ENCODE measurements at regions not wholly inside any gene's neighbourhood (a gene's known extent, or its start where the extent isn't known, plus 50 kb on each side); places are given as distances from the start of the nearest gene placed in this dataset.

DNA sequence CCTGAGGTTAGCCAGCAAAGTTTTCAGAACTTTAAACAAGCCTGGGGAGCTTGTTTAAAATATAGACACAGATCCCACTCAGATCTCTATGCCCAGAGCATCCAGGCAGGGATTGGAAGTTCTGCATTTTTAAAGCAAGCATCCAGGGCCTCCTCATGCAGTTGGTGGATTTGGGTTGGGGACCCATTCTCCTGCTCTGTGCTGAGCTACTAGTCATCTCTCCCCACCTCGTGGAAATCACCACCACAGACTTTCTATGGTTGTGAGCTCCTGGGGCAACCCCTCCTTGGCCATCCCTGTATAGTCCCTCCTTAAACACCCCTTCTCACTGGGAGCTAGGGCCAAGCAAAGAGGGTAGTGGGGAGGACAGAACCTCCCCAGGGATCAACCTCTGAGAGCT, 73.5 kb upstream of the CASZ1 start:
- Histone ChIP-seq H3K27ac (no peak overlapping the region), H3K4me1 (no peaks in the 10 kb centered on the region), H3K4me3 (no peak overlapping the region), H3K27me3 (no peaks in the 10 kb centered on the region), H3K36me3 (no peaks in the 10 kb centered on the region), H3K9me3 (no peaks in the 10 kb centered on the region)
- TF ChIP-seq CTCF (IDR thresholded peaks at IDR 0.05): no peak
- DNase-seq: no peak
- FAIRE-seq: no peak
- ATAC-seq: no peak
- WGBS, 2 donors: 7 to 48% methylated on average over 1 of the region's 1 CpG
- intact Hi-C loops (cut with DNase I): loop anchor here (5.0 to 10.0 kb wide), 3 partner anchors 335 to 363 kb away; no protein-coding TSS in a partner anchor

- FAIRE-seq: no peak
Observed at GRCh38 chr1:10870493-10871096, 74.1 kb upstream of the CASZ1 start.

GRCh38 chr1:10873189-10873588, 76.7 kb upstream of the CASZ1 start:
- Histone ChIP-seq H3K4me3 (no peak overlapping the region), H3K36me3 (no peaks in the 10 kb centered on the region), H3K4me1 (no peaks in the 10 kb centered on the region), H3K9me3 (no peaks in the 10 kb centered on the region), H3K27ac (no peak overlapping the region), H3K27me3 (no peaks in the 10 kb centered on the region)
- intact Hi-C loops (cut with DNase I): no loop called here
- WGBS, 2 donors: 71 to 79% methylated on average over 6 of the region's 6 CpGs
- no peak for TF ChIP-seq CTCF (IDR thresholded peaks at IDR 0.05)
- no peak for FAIRE-seq
- peak in 1 of 6 donors; percentile 33 for DNase-seq
- no peak for ATAC-seq

More at GRCh38 chr1:10870493-10871096, 74.1 kb upstream of the CASZ1 start:
- H3K27ac ChIP-seq: no peak overlapping the region
- H3K9me3 ChIP-seq: no peaks in the 10 kb centered on the region
- no peak for TF ChIP-seq CTCF (IDR thresholded peaks at IDR 0.05)
- WGBS, 2 donors: 44 to 48% methylated on average over 5 of the region's 5 CpGs
- intact Hi-C loops (cut with DNase I): no loop called here
- ATAC-seq (no peak), DNase-seq (no peak)
- H3K4me3 ChIP-seq: no peak overlapping the region
- H3K36me3 ChIP-seq: no peaks in the 10 kb centered on the region
- H3K27me3 ChIP-seq: no peaks in the 10 kb centered on the region
- no peaks in the 10 kb centered on the region for H3K4me1 ChIP-seq

- no peak for ATAC-seq
- 86 to 95% methylated on average over 5 of the region's 5 CpGs for WGBS, 2 donors
- Histone ChIP-seq H3K27me3 (no peaks in the 10 kb centered on the region), H3K4me3 (no peak overlapping the region), H3K9me3 (no peaks in the 10 kb centered on the region), H3K36me3 (no peaks in the 10 kb centered on the region), H3K27ac (no peak overlapping the region), H3K4me1 (no peaks in the 10 kb centered on the region)
- TF ChIP-seq CTCF (IDR thresholded peaks at IDR 0.05): no peak
- intact Hi-C loops (cut with DNase I): no loop called here
- FAIRE-seq: no peak
- DNase-seq: peak in 1 of 6 donors; percentile 24
Observed at GRCh38 chr1:10874351-10874750, 77.9 kb upstream of the CASZ1 start.

GRCh38 chr1:10877894-10878293, 81.4 kb upstream of the CASZ1 start:
- Histone ChIP-seq H3K4me3 (no peak overlapping the region), H3K9me3 (no peaks in the 10 kb centered on the region), H3K4me1 (no peaks in the 10 kb centered on the region), H3K36me3 (no peaks in the 10 kb centered on the region), H3K27ac (no peak overlapping the region), H3K27me3 (no peaks in the 10 kb centered on the region)
- DNase-seq (peak in 1 of 6 donors; percentile 28), ATAC-seq (no peak), FAIRE-seq (no peak)
- intact Hi-C loops (cut with DNase I): no loop called here
- TF ChIP-seq CTCF (IDR thresholded peaks at IDR 0.05): no peak
- 71 to 77% methylated on average over 9 of the region's 9 CpGs for WGBS, 2 donors

Measured in pancreas (tissue), 10 donors.